IMR-90 (cell line): ENCODE measurements at regions not wholly inside any gene's neighbourhood (a gene's known extent, or its start where the extent isn't known, plus 50 kb on each side); places are given as distances from the start of the nearest gene placed in this dataset.

Experiments
- ATAC-seq: fragments of 200-7000 bp; cut with Tn5 transposase; 2 replicates; pipeline ENCODE4 v1.9.1; 2020; ENCODE audit warnings: low read depth, mild to moderate bottlenecking, moderate library complexity
- BruUV-seq: library from RNA; stranded (reverse); fragments of 400-500 nt; replicated peaks from 2 replicates; lab custom pipeline; 2021; lab: Mats Ljungman, UMichigan
- CTCF ChIA-PET: fragments of 300-600 bp; formaldehyde crosslinking; extraction: SDS; loops from one replicate; lab custom pipeline; 2021; ENCODE audit warnings: antibody characterized with exemption; lab: Yijun Ruan, JAX
- POLR2A ChIA-PET: fragments of 300-600 bp; sonication (Branson Sonifier 250); formaldehyde crosslinking; loops from one replicate; lab custom pipeline; 2022; ENCODE audit warnings: antibody characterized with exemption; ENCODE audit not compliant: unreplicated experiment; lab: Charles Lee
- DNase-seq: peaks from one replicate; pipeline ENCODE4 v3.0.0; 2013
- H2AFZ ChIP-seq: replicated peaks from 2 replicates; pipeline ENCODE3; 2013; ENCODE audit warnings: low read length, mild to moderate bottlenecking; ENCODE audit not compliant: poor library complexity
- H2AK5ac ChIP-seq: 2 replicates; pipeline ENCODE4 v1.6.1; 2013; ENCODE audit warnings: low read depth, low read length, inconsistent platforms
- H2AK9ac ChIP-seq: replicated peaks from 2 replicates; pipeline ENCODE3; 2013; ENCODE audit warnings: mild to moderate bottlenecking, low read depth, low read length, moderate library complexity; ENCODE audit not compliant: poor library complexity
- H2BK120ac ChIP-seq: 2 replicates; pipeline ENCODE4 v1.6.1; 2013; ENCODE audit warnings: low read depth, low read length, inconsistent platforms
- H2BK15ac ChIP-seq: 3 replicates; pipeline ENCODE4 v1.6.1; 2013; ENCODE audit warnings: low read depth, low read length, inconsistent platforms
- H2BK20ac ChIP-seq: 2 replicates; pipeline ENCODE4 v1.6.1; 2013; ENCODE audit warnings: low read depth, mild to moderate bottlenecking, inconsistent platforms, low read length, moderate library complexity
- H2BK5ac ChIP-seq: 2 replicates; pipeline ENCODE4 v1.6.1; 2013; ENCODE audit warnings: mild to moderate bottlenecking, low read depth, low read length, inconsistent platforms; ENCODE audit not compliant: poor library complexity, severe bottlenecking
- H3K14ac ChIP-seq: replicated peaks from 2 replicates; pipeline ENCODE4 v1.6.1; 2013; ENCODE audit warnings: low read depth, low read length, inconsistent platforms
- H3K18ac ChIP-seq: 2 replicates; pipeline ENCODE4 v1.6.1; 2013; ENCODE audit warnings: low read depth, low read length, control low read depth
- H3K23ac ChIP-seq: 2 replicates; pipeline ENCODE4 v1.6.1; 2013; ENCODE audit warnings: low read depth, low read length, inconsistent platforms
- H3K27ac ChIP-seq: 2 replicates; pipeline ENCODE4 v1.5.1; 2013; ENCODE audit warnings: mild to moderate bottlenecking, control low read depth, low read length; ENCODE audit not compliant: insufficient read depth
- H3K27me3 ChIP-seq: 2 replicates; pipeline ENCODE4 v1.6.1; 2013; ENCODE audit warnings: low read length; ENCODE audit not compliant: control insufficient read depth, insufficient read depth
- H3K36me3 ChIP-seq: 2 replicates; pipeline ENCODE4 v1.6.1; 2013; ENCODE audit warnings: low read length, mixed read lengths; ENCODE audit not compliant: control insufficient read depth, insufficient read depth
- H3K4ac ChIP-seq: 2 replicates; pipeline ENCODE4 v1.6.1; 2013; ENCODE audit warnings: low read depth, low read length, inconsistent platforms
- H3K4me1 ChIP-seq: 2 replicates; pipeline ENCODE4 v1.6.1; 2013; ENCODE audit warnings: low read length, mixed read lengths; ENCODE audit not compliant: control insufficient read depth, insufficient read depth
- H3K4me2 ChIP-seq: 2 replicates; pipeline ENCODE4 v1.6.1; 2013; ENCODE audit warnings: low read depth, mild to moderate bottlenecking, control low read depth, low read length, moderate library complexity
- H3K4me3 ChIP-seq: 2 replicates; pipeline ENCODE4 v1.5.1; 2013; ENCODE audit warnings: low read depth, mild to moderate bottlenecking, control low read depth, low read length, moderate library complexity; ENCODE audit not compliant: insufficient read depth
- H3K56ac ChIP-seq: 2 replicates; pipeline ENCODE4 v1.6.1; 2013; ENCODE audit warnings: low read length, inconsistent platforms; ENCODE audit not compliant: insufficient read depth; ENCODE audit errors: extremely low read depth
- H3K79me1 ChIP-seq, 2 experiments: 2 replicates each; pipeline ENCODE4 v1.6.1; 2013; ENCODE audit warnings: low read length in 2 of 2, inconsistent platforms in 1 of 2, low read depth in 1 of 2
- H3K9ac ChIP-seq: 2 replicates; pipeline ENCODE4 v1.6.1; 2013; ENCODE audit warnings: low read depth, low read length, control low read depth
- H3K9me1 ChIP-seq: 2 replicates; pipeline ENCODE4 v1.6.1; 2013; ENCODE audit warnings: low read length, inconsistent platforms; ENCODE audit not compliant: insufficient read depth
- H3K9me3 ChIP-seq: 2 replicates; pipeline ENCODE4 v1.6.1; 2013; ENCODE audit warnings: low read length; ENCODE audit not compliant: control insufficient read depth, insufficient read depth
- H4K20me1 ChIP-seq: 2 replicates; pipeline ENCODE4 v1.6.1; 2013; ENCODE audit warnings: low read length, inconsistent platforms; ENCODE audit not compliant: insufficient read depth
- H4K5ac ChIP-seq: 2 replicates; pipeline ENCODE4 v1.6.1; 2013; ENCODE audit warnings: mild to moderate bottlenecking, low read depth, low read length, control low read depth
- H4K8ac ChIP-seq, 2 experiments: 2 replicates each; pipeline ENCODE4 v1.6.1; 2013; ENCODE audit warnings: low read depth in 2 of 2, low read length in 2 of 2, control low read depth in 1 of 2, inconsistent platforms in 1 of 2
- H4K91ac ChIP-seq: 2 replicates; pipeline ENCODE4 v1.6.1; 2013; ENCODE audit warnings: low read depth, low read length, inconsistent platforms; ENCODE audit not compliant: insufficient read depth
- BHLHE40 ChIP-seq: fragments of 150-350 bp; IDR thresholded peaks from 2 replicates; pipeline ENCODE4 v1.6.1; 2016; ENCODE audit warnings: mild to moderate bottlenecking, low read depth, low read length
- CHD1 ChIP-seq: IDR thresholded peaks from 2 replicates; pipeline ENCODE4 v1.6.1; 2012; ENCODE audit warnings: low read depth, low read length, improper control_type of control experiment
- NFE2L2 ChIP-seq: fragments of 150-350 bp; IDR thresholded peaks from 2 replicates; pipeline ENCODE4 v1.6.1; 2016; ENCODE audit warnings: low read depth, mild to moderate bottlenecking, low read length
- WGBS, 2 experiments: methylation state at CpG; one replicate each; pipeline versions ENCODE4 v1.1.5 to v1.1.7; 2013; ENCODE audit warnings: missing lambda C conversion rate in 2 of 2; ENCODE audit not compliant: insufficient read length in 1 of 2; ENCODE audit errors: extremely low coverage in 2 of 2; 5-methylcytosine and 5-hydroxymethylcytosine counted together
- dilution Hi-C: fragments of 300-500 bp; cut with HindIII; formaldehyde crosslinking; loops from one replicate; pipeline ENCODE4 v1.14.3; 2018; ENCODE audit warnings: low sequenced_read_pairs; ENCODE audit not compliant: unreplicated experiment
- in situ Hi-C: fragments of 300-500 bp; cut with MboI; formaldehyde crosslinking; loops from 3 replicates; pipeline ENCODE4 v1.14.3; 2019; ENCODE audit warnings: low sequenced_read_pairs, inconsistent platforms, mixed read lengths
- intact Hi-C: fragments of 100-400 bp; cut with micrococcal nuclease; formaldehyde crosslinking; loops from 2 replicates; pipeline ENCODE4 v1.10.0; 2022
- TF ChIP-seq, protein P1 (sequence below): fragments of 150-350 bp; IDR thresholded peaks from 2 replicates; pipeline ENCODE4 v1.6.1; 2017; ENCODE audit warnings: mild to moderate bottlenecking, antibody characterized with exemption, low read length, low read depth

DNA sequence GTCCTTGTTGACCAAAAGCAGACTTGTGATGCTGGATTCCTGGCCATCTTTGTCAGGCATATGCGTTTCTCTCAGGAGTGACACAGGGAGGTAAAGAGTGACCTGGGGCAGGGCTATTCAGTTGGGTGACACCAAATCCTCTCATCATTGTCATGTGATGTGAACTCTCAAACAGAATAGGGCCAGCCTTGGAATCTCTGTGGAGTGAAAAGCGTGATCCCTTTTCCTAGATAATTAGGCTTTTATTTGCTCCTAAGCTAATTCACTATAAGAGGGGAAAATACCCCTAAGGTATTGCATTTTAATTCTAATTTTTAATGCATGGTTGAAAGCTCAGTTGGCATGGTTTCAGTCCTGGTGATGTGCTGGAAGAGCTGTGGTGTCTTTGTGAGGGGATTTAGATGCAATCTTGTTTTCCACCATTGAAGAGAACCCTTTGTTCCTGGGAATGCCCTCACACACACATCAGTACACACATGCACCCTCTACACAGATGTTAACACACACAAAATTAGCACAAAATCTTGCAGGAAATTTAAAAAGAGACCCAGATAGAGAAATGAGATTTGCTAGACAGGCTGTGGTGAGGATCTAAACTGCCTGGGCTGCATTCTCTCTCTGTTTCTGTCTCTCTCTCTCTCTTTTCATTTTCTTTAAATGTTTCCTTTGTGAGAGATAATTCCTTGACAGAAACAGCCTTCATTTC lies 349.9 kb downstream of the TSN start:
- no peak for ATAC-seq
- CTCF ChIA-PET: no interaction called here
- no TSS peak for BruUV-seq

More for the DNA sequence above, 349.9 kb downstream of the TSN start:
- Histone ChIP-seq H3K9ac (no peak overlapping the region), H4K20me1 (no peaks in the 10 kb centered on the region), H2BK5ac (no peak overlapping the region), H4K8ac (no peak overlapping the region), H3K36me3 (no peaks in the 10 kb centered on the region), H4K91ac (no peak overlapping the region), H3K23ac (no peak overlapping the region), H3K56ac (no peak overlapping the region), H3K27ac (no peak overlapping the region), H3K9me3 (no peaks in the 10 kb centered on the region), H3K79me1 (no peaks in the 10 kb centered on the region), H3K18ac (no peak overlapping the region), H2AK9ac (no peak overlapping the region), H2BK15ac (no peak overlapping the region), H4K5ac (no peak overlapping the region), H3K4me3 (no peak overlapping the region), H2AFZ (no peak overlapping the region), H3K4me2 (no peak overlapping the region), H3K4ac (no peak overlapping the region), H2AK5ac (no peak overlapping the region), H2BK20ac (no peak overlapping the region), H3K27me3 (no peaks in the 10 kb centered on the region), H3K14ac (no peak overlapping the region), H3K4me1 (no peaks in the 10 kb centered on the region), H3K9me1 (no peaks in the 10 kb centered on the region), H2BK120ac (no peak overlapping the region)
- in situ Hi-C loops: no loop called here
- no peak for DNase-seq
- WGBS, 2 experiments: no CpG with 5 or more reads among the region's 2 CpGs
- TF ChIP-seq BHLHE40: no peak
- TF ChIP-seq, protein P1, sequence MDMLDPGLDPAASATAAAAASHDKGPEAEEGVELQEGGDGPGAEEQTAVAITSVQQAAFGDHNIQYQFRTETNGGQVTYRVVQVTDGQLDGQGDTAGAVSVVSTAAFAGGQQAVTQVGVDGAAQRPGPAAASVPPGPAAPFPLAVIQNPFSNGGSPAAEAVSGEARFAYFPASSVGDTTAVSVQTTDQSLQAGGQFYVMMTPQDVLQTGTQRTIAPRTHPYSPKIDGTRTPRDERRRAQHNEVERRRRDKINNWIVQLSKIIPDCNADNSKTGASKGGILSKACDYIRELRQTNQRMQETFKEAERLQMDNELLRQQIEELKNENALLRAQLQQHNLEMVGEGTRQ: no peak
- no peak for TF ChIP-seq NFE2L2
- TF ChIP-seq CHD1: no peak
- intact Hi-C loops: no loop called here
- dilution Hi-C loops: no loop called here
- POLR2A ChIA-PET: no interaction called here
